ENCODE measurements at regions not wholly inside any gene's neighbourhood (a gene's known extent, or its start where the extent isn't known, plus 50 kb on each side); places are given as distances from the start of the nearest gene placed in this dataset.

- no peak for TF ChIP-seq POLR2A (IDR thresholded peaks at IDR 0.05; ENCODE audit: low read depth)
- no peak for TF ChIP-seq CTCF (IDR thresholded peaks at IDR 0.05)
- TF ChIP-seq POLR2AphosphoS5 (IDR thresholded peaks at IDR 0.05), result no peak
- TF ChIP-seq EP300 (IDR thresholded peaks at IDR 0.05), result no peak
Measured at GRCh38 chr6:29884261-29884660, 56.6 kb downstream of the HLA-G start.

All from esophagus muscularis mucosa (tissue), 4 donors.